ENCODE measurements at regions not wholly inside any gene's neighbourhood (a gene's known extent, or its start where the extent isn't known, plus 50 kb on each side); places are given as distances from the start of the nearest gene placed in this dataset.

- no peak for TF ChIP-seq CTCF (IDR thresholded peaks at IDR 0.05; ENCODE audit: low read depth, low read length, missing control alignments)
- in situ Hi-C loops (cut with HindIII; ENCODE audit: low sequenced_read_pairs): no loop called here
- H3K4me3 ChIP-seq (ENCODE audit: low read depth, low read length): no peak overlapping the region
- no peak for DNase-seq (ENCODE audit: low read depth)
Measured at GRCh38 chr16:9594946-9595345, 503.5 kb downstream of the HAPSTR1 start.

GRCh38 chr16:9595393-9595792 lies 503.9 kb downstream of the HAPSTR1 start:
- H3K4me3 ChIP-seq (ENCODE audit: low read depth, low read length): no peak overlapping the region
- in situ Hi-C loops (cut with HindIII; ENCODE audit: low sequenced_read_pairs): no loop called here
- no peak for TF ChIP-seq CTCF (IDR thresholded peaks at IDR 0.05; ENCODE audit: low read depth, low read length, missing control alignments)
- no peak for DNase-seq (ENCODE audit: low read depth)

GRCh38 chr16:9596788-9597187 lies 505.3 kb downstream of the HAPSTR1 start:
- no peak for DNase-seq (ENCODE audit: low read depth)
- H3K4me3 ChIP-seq (ENCODE audit: low read depth, low read length): no peak overlapping the region
- in situ Hi-C loops (cut with HindIII; ENCODE audit: low sequenced_read_pairs): no loop called here
- no peak for TF ChIP-seq CTCF (IDR thresholded peaks at IDR 0.05; ENCODE audit: low read depth, low read length, missing control alignments)

GRCh38 chr16:9597967-9598730 lies 506.7 kb downstream of the HAPSTR1 start:
- no peak for TF ChIP-seq CTCF (IDR thresholded peaks at IDR 0.05; ENCODE audit: low read depth, low read length, missing control alignments)
- in situ Hi-C loops (cut with HindIII; ENCODE audit: low sequenced_read_pairs): no loop called here
- DNase-seq (ENCODE audit: low read depth): no peak
- H3K4me3 ChIP-seq (ENCODE audit: low read depth, low read length): no peak overlapping the region

GRCh38 chr16:9598731-9599083 lies 507.3 kb downstream of the HAPSTR1 start:
- no peak overlapping the region for H3K4me3 ChIP-seq (ENCODE audit: low read depth, low read length)
- DNase-seq (ENCODE audit: low read depth): no peak
- no peak for TF ChIP-seq CTCF (IDR thresholded peaks at IDR 0.05; ENCODE audit: low read depth, low read length, missing control alignments)
- in situ Hi-C loops (cut with HindIII; ENCODE audit: low sequenced_read_pairs): no loop called here

- TF ChIP-seq CTCF (IDR thresholded peaks at IDR 0.05; ENCODE audit: low read depth, low read length, missing control alignments): no peak
- in situ Hi-C loops (cut with HindIII; ENCODE audit: low sequenced_read_pairs): no loop called here
- no peak for DNase-seq (ENCODE audit: low read depth)
- no peak overlapping the region for H3K4me3 ChIP-seq (ENCODE audit: low read depth, low read length)
Measured at GRCh38 chr16:9599415-9600120, 508.1 kb downstream of the HAPSTR1 start.

Data from astrocyte of the cerebellum (primary cell).